Neural cell (in vitro differentiated cells): ENCODE measurements at regions not wholly inside any gene's neighbourhood (a gene's known extent, or its start where the extent isn't known, plus 50 kb on each side); places are given as distances from the start of the nearest gene placed in this dataset.

Experiments
- H2AFZ ChIP-seq: fragments of 200-600, 300-800 bp; sonication (generic), shearing (Covaris generic); 2 replicates; pipeline ENCODE4 v1.6.0; 2014; ENCODE audit warnings: low read depth, mild to moderate bottlenecking, antibody characterized with exemption, low read length, moderate library complexity
- H3F3A ChIP-seq: fragments of 200-600 bp; shearing (Covaris generic); 2 replicates; pipeline ENCODE4 v1.6.1; 2016; ENCODE audit warnings: mild to moderate bottlenecking, moderate library complexity, mixed read lengths, antibody characterized with exemption, low read length; ENCODE audit not compliant: insufficient read depth, poor library complexity, severe bottlenecking
- H3K27ac ChIP-seq: fragments of 200-600, 300-800 bp; sonication (generic), shearing (Covaris generic); 2 replicates; pipeline ENCODE4 v1.5.1; 2014; ENCODE audit warnings: mild to moderate bottlenecking, low read length, moderate library complexity
- H3K27me3 ChIP-seq: fragments of 300-800, 200-600 bp; sonication (generic), shearing (Covaris generic); 2 replicates; pipeline ENCODE4 v1.6.0; 2014; ENCODE audit warnings: mild to moderate bottlenecking, low read depth, low read length, moderate library complexity; ENCODE audit not compliant: insufficient read depth
- H3K36me3 ChIP-seq: fragments of 300-800, 200-600 bp; sonication (generic), shearing (Covaris generic); 2 replicates; pipeline ENCODE4 v1.5.1; 2014; ENCODE audit warnings: mild to moderate bottlenecking, antibody characterized with exemption, low read length, moderate library complexity; ENCODE audit not compliant: insufficient read depth
- H3K4me2 ChIP-seq: fragments of 300-800, 200-600 bp; sonication (generic), shearing (Covaris generic); 2 replicates; pipeline ENCODE4 v1.6.0; 2014; ENCODE audit warnings: mild to moderate bottlenecking, low read length
- H3K4me3 ChIP-seq: fragments of 300-800, 200-600 bp; sonication (generic), shearing (Covaris generic); 2 replicates; pipeline ENCODE4 v1.5.1; 2014; ENCODE audit warnings: mild to moderate bottlenecking, low read length, moderate library complexity
- H3K79me2 ChIP-seq: fragments of 200-600 bp; shearing (Covaris generic); replicated peaks from 2 replicates; pipeline ENCODE4 v1.6.0; 2014; ENCODE audit warnings: mild to moderate bottlenecking, low read length, moderate library complexity; ENCODE audit not compliant: insufficient read depth
- H3K9ac ChIP-seq: fragments of 300-800, 200-600 bp; sonication (generic), shearing (Covaris generic); 2 replicates; pipeline ENCODE4 v1.6.1; 2016; ENCODE audit warnings: mild to moderate bottlenecking, low read length, mixed read lengths
- H3K9me2 ChIP-seq: fragments of 200-600 bp; shearing (Covaris generic); 2 replicates; pipeline ENCODE4 v1.6.1; 2016; ENCODE audit warnings: mild to moderate bottlenecking, low read length, mixed read lengths; ENCODE audit not compliant: insufficient read depth
- H3K9me3 ChIP-seq: fragments of 200-600, 300-800 bp; sonication (generic), shearing (Covaris generic); 2 replicates; pipeline ENCODE4 v1.6.1; 2016; ENCODE audit warnings: mild to moderate bottlenecking, mixed run types, low read length, moderate library complexity, mixed read lengths
- H4K20me1 ChIP-seq: fragments of 200-600 bp; shearing (Covaris generic); 2 replicates; pipeline ENCODE4 v1.6.1; 2016; ENCODE audit warnings: mild to moderate bottlenecking, mixed run types; ENCODE audit not compliant: insufficient read depth
- CTCF ChIP-seq: fragments of 450-650 bp; IDR thresholded peaks from 2 replicates; pipeline ENCODE4 v1.5.1; 2014; ENCODE audit warnings: antibody characterized with exemption, mild to moderate bottlenecking, moderate library complexity; ENCODE audit not compliant: poor library complexity, severe bottlenecking
- EP300 ChIP-seq: fragments of 450-650 bp; conservative IDR thresholded peaks from 2 replicates; pipeline ENCODE4 v1.6.1; 2014; ENCODE audit warnings: antibody characterized with exemption, mild to moderate bottlenecking, moderate library complexity; ENCODE audit not compliant: poor library complexity, severe bottlenecking
- EZH2 ChIP-seq: fragments of 200-600, 300-800 bp; shearing (Covaris generic), sonication (generic); IDR thresholded peaks from 2 replicates; pipeline ENCODE4 v1.6.1; 2014; ENCODE audit warnings: antibody characterized with exemption, low read length, borderline replicate concordance, mild to moderate bottlenecking; ENCODE audit not compliant: insufficient read depth, poor library complexity, severe bottlenecking
- MXI1 ChIP-seq: fragments of 450-650 bp; conservative IDR thresholded peaks from 2 replicates; pipeline ENCODE4 v1.6.1; 2014; ENCODE audit warnings: antibody characterized with exemption, mild to moderate bottlenecking; ENCODE audit not compliant: poor library complexity, severe bottlenecking
- POLR2AphosphoS5 ChIP-seq: IDR thresholded peaks from 2 replicates; pipeline ENCODE4 v1.6.1; 2012
- RAD21 ChIP-seq: fragments of 450-650 bp; conservative IDR thresholded peaks from 2 replicates; pipeline ENCODE4 v1.6.1; 2014; ENCODE audit warnings: antibody characterized with exemption, mild to moderate bottlenecking, moderate library complexity
- REST ChIP-seq: IDR thresholded peaks from 2 replicates; pipeline ENCODE4 v1.6.1; 2012; ENCODE audit warnings: borderline replicate concordance
- SMC3 ChIP-seq: fragments of 450-650 bp; conservative IDR thresholded peaks from 2 replicates; pipeline ENCODE4 v1.6.1; 2014; ENCODE audit warnings: antibody characterized with exemption, mild to moderate bottlenecking, moderate library complexity; ENCODE audit not compliant: poor library complexity
- TAF1 ChIP-seq: IDR thresholded peaks from 2 replicates; pipeline ENCODE4 v1.6.1; 2012; ENCODE audit warnings: low read depth

- Histone ChIP-seq H3K9ac (no peak overlapping the region), H3F3A (no peaks in the 10 kb centered on the region), H3K4me3 (no peak overlapping the region), H3K9me3 (no peaks in the 10 kb centered on the region), H2AFZ (no peak overlapping the region), H3K27ac (no peak overlapping the region), H4K20me1 (no peaks in the 10 kb centered on the region), H3K4me2 (no peak overlapping the region), H3K79me2 (no peaks in the 10 kb centered on the region), H3K9me2 (no peaks in the 10 kb centered on the region), H3K27me3 (no peaks in the 10 kb centered on the region), H3K36me3 (no peaks in the 10 kb centered on the region)
- TF ChIP-seq EZH2: no peak
- no peak for TF ChIP-seq MXI1
- TF ChIP-seq TAF1: no peak
- TF ChIP-seq REST: no peak
- TF ChIP-seq CTCF: no peak
Observed at GRCh38 chr4:154001193-154001592, 212.3 kb upstream of the SFRP2 start.

GRCh38 chr4:153997516-153997915 is 208.6 kb upstream of the SFRP2 start:
- no peaks in the 10 kb centered on the region for H3K9me3 ChIP-seq

More at GRCh38 chr4:153997516-153997915, 208.6 kb upstream of the SFRP2 start:
- Histone ChIP-seq H4K20me1 (no peaks in the 10 kb centered on the region), H3K79me2 (no peaks in the 10 kb centered on the region), H3F3A (no peaks in the 10 kb centered on the region), H2AFZ (no peak overlapping the region), H3K36me3 (no peaks in the 10 kb centered on the region), H3K27ac (no peak overlapping the region), H3K9me2 (no peaks in the 10 kb centered on the region), H3K27me3 (no peaks in the 10 kb centered on the region), H3K4me2 (no peak overlapping the region), H3K4me3 (no peak overlapping the region), H3K9ac (no peak overlapping the region)
- TF ChIP-seq RAD21: no peak
- no peak for TF ChIP-seq MXI1
- TF ChIP-seq EP300: no peak
- no peak for TF ChIP-seq POLR2AphosphoS5
- no peak for TF ChIP-seq CTCF
- TF ChIP-seq EZH2: no peak
- no peak for TF ChIP-seq TAF1
- TF ChIP-seq SMC3: no peak
- no peak for TF ChIP-seq REST
